OCI-LY3 (cell line): ENCODE measurements at regions not wholly inside any gene's neighbourhood (a gene's known extent, or its start where the extent isn't known, plus 50 kb on each side); places are given as distances from the start of the nearest gene placed in this dataset.
A peak's percentile ranks its signal among the peaks of the same experiment; 100 is the strongest.

ENCODE experiments used
- H2AFZ ChIP-seq: fragments of 200-600, 300-600 bp; shearing (Covaris generic); 2 replicates; pipeline ENCODE4 v1.6.0; 2014; ENCODE audit warnings: antibody characterized with exemption, low read depth, low read length
- H3K27ac ChIP-seq: fragments of 200-600, 300-600 bp; sonication (generic); 2 replicates; pipeline ENCODE4 v1.5.1; 2014; ENCODE audit warnings: mild to moderate bottlenecking, low read length, moderate library complexity, mixed read lengths
- H3K27me3 ChIP-seq: fragments of 200-600, 300-600 bp; sonication (generic); 2 replicates; pipeline ENCODE4 v1.6.1; 2014; ENCODE audit warnings: low read depth, low read length, mixed read lengths
- H3K36me3 ChIP-seq: fragments of 200-600, 300-600 bp; sonication (generic); replicated peaks from 2 replicates; pipeline ENCODE3; 2014; ENCODE audit warnings: low read depth, low read length, mixed read lengths
- H3K4me1 ChIP-seq: fragments of 300-600, 200-600 bp; sonication (generic); 2 replicates; pipeline ENCODE4 v1.6.1; 2014; ENCODE audit warnings: low read length, mixed read lengths
- H3K4me2 ChIP-seq: fragments of 200-600, 300-600 bp; sonication (generic); 2 replicates; pipeline ENCODE4 v1.6.1; 2014; ENCODE audit warnings: low read length, mixed read lengths
- H3K4me3 ChIP-seq: fragments of 300-600, 200-600 bp; sonication (generic); 2 replicates; pipeline ENCODE4 v1.5.1; 2014; ENCODE audit warnings: antibody characterized with exemption, mild to moderate bottlenecking, low read length, moderate library complexity
- H3K79me2 ChIP-seq: fragments of 300-600, 200-600 bp; shearing (Covaris generic); 2 replicates; pipeline ENCODE4 v1.6.1; 2014; ENCODE audit warnings: mild to moderate bottlenecking, low read length, mixed read lengths
- H3K9ac ChIP-seq: fragments of 300-600, 200-600 bp; shearing (Covaris generic); 2 replicates; pipeline ENCODE4 v1.6.0; 2014; ENCODE audit warnings: mild to moderate bottlenecking, low read length, moderate library complexity
- H3K9me3 ChIP-seq: fragments of 200-600, 300-600 bp; shearing (Covaris generic); 2 replicates; pipeline ENCODE4 v1.6.1; 2014; ENCODE audit warnings: low read length, mixed read lengths; ENCODE audit not compliant: insufficient read depth
- H4K20me1 ChIP-seq: fragments of 200-600, 300-600 bp; sonication (generic); 2 replicates; pipeline ENCODE4 v1.6.1; 2016; ENCODE audit warnings: low read length, mixed read lengths; ENCODE audit not compliant: insufficient read depth
- CTCF ChIP-seq: fragments of 200-600, 300-600 bp; sonication (generic); IDR thresholded peaks from 2 replicates; pipeline ENCODE4 v1.5.1; 2014; ENCODE audit warnings: antibody characterized with exemption, low read length, low read depth
- EZH2phosphoT487 ChIP-seq: fragments of 200-600 bp; shearing (Covaris generic); IDR thresholded peaks from 2 replicates; pipeline ENCODE4 v1.6.1; 2018; ENCODE audit warnings: antibody characterized with exemption, mixed run types, low read depth

- TF ChIP-seq EZH2phosphoT487 (no peak), CTCF (no peak)
- Histone ChIP-seq H3K9ac (no peak overlapping the region), H3K9me3 (no peaks in the 10 kb centered on the region), H3K27ac (no peak overlapping the region), H3K79me2 (no peaks in the 10 kb centered on the region), H4K20me1 (no peaks in the 10 kb centered on the region), H3K36me3 (no peaks in the 10 kb centered on the region), H3K4me1 (peaks cover 27% of the 10 kb centered on the region), H3K4me2 (no peak overlapping the region), H3K4me3 (no peak overlapping the region), H2AFZ (no peak overlapping the region), H3K27me3 (no peaks in the 10 kb centered on the region)
Observed at GRCh38 chr10:108633046-108633445, 1290.3 kb downstream of the XPNPEP1 start.

- no peaks in the 10 kb centered on the region for H4K20me1 ChIP-seq
- H3K4me3 ChIP-seq, result no peak overlapping the region
- no peak overlapping the region for H2AFZ ChIP-seq
- H3K4me1 ChIP-seq, result peaks cover 27% of the 10 kb centered on the region
- H3K4me2 ChIP-seq, result no peak overlapping the region
- no peaks in the 10 kb centered on the region for H3K27me3 ChIP-seq
- H3K79me2 ChIP-seq, result no peaks in the 10 kb centered on the region
- H3K27ac ChIP-seq, result no peak overlapping the region
- H3K9ac ChIP-seq, result no peak overlapping the region
- no peaks in the 10 kb centered on the region for H3K36me3 ChIP-seq
- TF ChIP-seq EZH2phosphoT487 (no peak), CTCF (no peak)
- no peaks in the 10 kb centered on the region for H3K9me3 ChIP-seq
Observed at GRCh38 chr10:108632144-108632543, 1291.2 kb downstream of the XPNPEP1 start.

GRCh38 chr10:108631332-108631731, 1292.0 kb downstream of the XPNPEP1 start:
- Histone ChIP-seq H3K4me3 (no peak overlapping the region), H3K27ac (peak overlapping the region; percentile 18; the same call in 1 of the 2 replicates), H3K36me3 (no peaks in the 10 kb centered on the region), H2AFZ (no peak overlapping the region), H3K27me3 (no peaks in the 10 kb centered on the region), H3K9ac (no peak overlapping the region), H3K79me2 (no peaks in the 10 kb centered on the region), H3K4me1 (peaks cover 27% of the 10 kb centered on the region), H3K9me3 (no peaks in the 10 kb centered on the region), H3K4me2 (peak overlapping the region; percentile 24), H4K20me1 (no peaks in the 10 kb centered on the region)
- TF ChIP-seq EZH2phosphoT487, result no peak
- TF ChIP-seq CTCF, result no peak

GRCh38 chr10:108629834-108630233, 1293.5 kb downstream of the XPNPEP1 start:
- Histone ChIP-seq H3K27ac (no peak overlapping the region), H3K4me3 (no peak overlapping the region), H3K9me3 (no peaks in the 10 kb centered on the region), H3K27me3 (no peaks in the 10 kb centered on the region), H3K4me2 (no peak overlapping the region), H4K20me1 (no peaks in the 10 kb centered on the region), H3K79me2 (no peaks in the 10 kb centered on the region), H2AFZ (no peak overlapping the region), H3K9ac (no peak overlapping the region), H3K4me1 (peaks cover 27% of the 10 kb centered on the region), H3K36me3 (no peaks in the 10 kb centered on the region)
- TF ChIP-seq CTCF (no peak), EZH2phosphoT487 (no peak)
